OCI-LY7 (cell line): ENCODE measurements at regions not wholly inside any gene's neighbourhood (a gene's known extent, or its start where the extent isn't known, plus 50 kb on each side); places are given as distances from the start of the nearest gene placed in this dataset.
A peak's percentile ranks its signal among the peaks of the same experiment; 100 is the strongest.

Experiments
- BruUV-seq: library from RNA; stranded (reverse); fragments of 400-500 nt; replicated peaks from 2 replicates; lab custom pipeline; 2021; lab: Mats Ljungman, UMichigan
- CTCF ChIA-PET: fragments of 300-600 bp; sonication (Branson Sonifier 250); formaldehyde crosslinking; loops from one replicate; lab custom pipeline; 2022; ENCODE audit warnings: antibody characterized with exemption; ENCODE audit not compliant: unreplicated experiment; lab: Charles Lee
- POLR2A ChIA-PET: fragments of 300-600 bp; sonication (Branson Sonifier 250); formaldehyde crosslinking; loops from one replicate; lab custom pipeline; 2022; ENCODE audit warnings: antibody characterized with exemption; lab: Charles Lee
- DNase-seq: peaks from one replicate; pipeline ENCODE4 v3.0.0-alpha.2; 2015; ENCODE audit warnings: low spot score
- H2AFZ ChIP-seq: fragments of 200-600 bp; sonication (generic), shearing (Covaris generic); 2 replicates; pipeline ENCODE4 v1.6.1; 2014; ENCODE audit warnings: mild to moderate bottlenecking, antibody characterized with exemption, low read length, moderate library complexity
- H3K27ac ChIP-seq: fragments of 200-600 bp; sonication (generic); 2 replicates; pipeline ENCODE4 v1.5.1; 2014; ENCODE audit warnings: mixed run types, low read depth, mild to moderate bottlenecking, moderate library complexity, low read length, inconsistent platforms; ENCODE audit not compliant: poor library complexity, severe bottlenecking
- H3K36me3 ChIP-seq: fragments of 200-600 bp; sonication (generic); 2 replicates; pipeline ENCODE4 v1.6.1; 2014; ENCODE audit warnings: mild to moderate bottlenecking, antibody characterized with exemption, low read length, moderate library complexity, mixed read lengths; ENCODE audit not compliant: insufficient read depth
- H3K4me1 ChIP-seq: fragments of 200-600 bp; sonication (generic); 2 replicates; pipeline ENCODE4 v1.5.1; 2014; ENCODE audit warnings: mild to moderate bottlenecking, low read length; ENCODE audit not compliant: insufficient read depth, poor library complexity, severe bottlenecking
- H3K4me2 ChIP-seq: fragments of 200-600 bp; sonication (generic); 2 replicates; pipeline ENCODE4 v1.6.1; 2014; ENCODE audit warnings: mild to moderate bottlenecking, low read length
- H3K4me3 ChIP-seq: fragments of 200-600 bp; sonication (generic); 2 replicates; pipeline ENCODE4 v1.5.1; 2014; ENCODE audit warnings: mild to moderate bottlenecking, low read depth, low read length; ENCODE audit not compliant: poor library complexity, severe bottlenecking
- H3K79me2 ChIP-seq: fragments of 200-600 bp; sonication (generic); 2 replicates; pipeline ENCODE4 v1.6.1; 2016; ENCODE audit warnings: low read depth, mild to moderate bottlenecking, low read length, moderate library complexity, mixed read lengths; ENCODE audit not compliant: insufficient read depth
- H3K9me2 ChIP-seq: fragments of 200-600 bp; sonication (generic); 2 replicates; pipeline ENCODE4 v1.6.1; 2016; ENCODE audit warnings: mild to moderate bottlenecking, low read length, mixed read lengths; ENCODE audit not compliant: insufficient read depth
- H3K9me3 ChIP-seq: fragments of 200-600 bp; sonication (generic); 2 replicates; pipeline ENCODE4 v1.6.1; 2014; ENCODE audit warnings: mild to moderate bottlenecking, mixed run types, low read length, mixed read lengths
- H4K20me1 ChIP-seq: fragments of 200-600 bp; sonication (generic); 2 replicates; pipeline ENCODE4 v1.6.1; 2014; ENCODE audit warnings: mild to moderate bottlenecking, antibody characterized with exemption, low read length, moderate library complexity, mixed read lengths; ENCODE audit not compliant: insufficient read depth
- CTCF ChIP-seq: fragments of 200-600 bp; sonication (generic); conservative IDR thresholded peaks from 2 replicates; pipeline ENCODE4 v1.5.1; 2014; ENCODE audit warnings: mild to moderate bottlenecking, antibody characterized with exemption, low read length, moderate library complexity, mixed read lengths
- EZH2phosphoT487 ChIP-seq: fragments of 200-600 bp; sonication (generic); IDR thresholded peaks from 2 replicates; pipeline ENCODE4 v1.6.1; 2018; ENCODE audit warnings: low read depth, borderline replicate concordance, mild to moderate bottlenecking, mixed run types, antibody characterized with exemption, low read length, moderate library complexity, mixed read lengths
- intact Hi-C: fragments of 100-400 bp; cut with micrococcal nuclease; formaldehyde crosslinking; loops from one replicate; pipeline ENCODE4 v1.10.0; 2022; ENCODE audit not compliant: unreplicated experiment

- ChIA-PET POLR2A (interaction anchor here (0.6 to 8.5 kb wide), 21 partner anchors 9 to 1015 kb away, joined by 3 to 100 read pairs (median 7); partner anchors contain the start of gene ID2), CTCF (interaction anchor here (0.6 to 3.3 kb wide), 5 partner anchors 9 to 61 kb away, joined by 3 to 13 read pairs (median 4); no protein-coding TSS in a partner anchor)
- Histone ChIP-seq H3K4me2 (peak overlapping the region; percentile 90), H3K9me3 (no peaks in the 10 kb centered on the region), H3K9me2 (no peaks in the 10 kb centered on the region), H4K20me1 (no peaks in the 10 kb centered on the region), H3K4me1 (peaks cover 97% of the 10 kb centered on the region), H3K27ac (peak overlapping the region; percentile 98), H3K36me3 (no peaks in the 10 kb centered on the region), H3K79me2 (no peaks in the 10 kb centered on the region; the same call in 1 of the 2 replicates), H3K4me3 (peak overlapping the region; percentile 60), H2AFZ (no peak overlapping the region)
- intact Hi-C loops, result loop anchor here (1.0 to 10.0 kb wide), 7 partner anchors 9 to 962 kb away; partner anchors contain the start of gene ID2
- no peak for TF ChIP-seq CTCF
- no peak for TF ChIP-seq EZH2phosphoT487
- no TSS peak for BruUV-seq
- DNase-seq, result peak; percentile 71
These were observed 99.0 kb upstream of the ID2 start for GRCh38 chr2:8582651-8583399.

- TF ChIP-seq CTCF, result no peak
- Histone ChIP-seq H2AFZ (peak overlapping the region; percentile 41; the same call in 1 of the 2 replicates), H3K9me2 (no peaks in the 10 kb centered on the region), H3K4me3 (peak overlapping the region; percentile 61), H3K36me3 (no peaks in the 10 kb centered on the region), H3K9me3 (no peaks in the 10 kb centered on the region), H3K4me1 (peaks cover 97% of the 10 kb centered on the region), H3K27ac (peak overlapping the region; percentile 98), H4K20me1 (no peaks in the 10 kb centered on the region), H3K79me2 (no peaks in the 10 kb centered on the region; the same call in 1 of the 2 replicates), H3K4me2 (peak overlapping the region; percentile 93)
- intact Hi-C loops, result loop anchor here (1.0 to 10.0 kb wide), 7 partner anchors 9 to 961 kb away; partner anchors contain the start of gene ID2
- ChIA-PET POLR2A (interaction anchor here (0.6 to 8.5 kb wide), 16 partner anchors 11 to 1016 kb away, joined by 3 to 100 read pairs (median 6); partner anchors contain the start of gene ID2), CTCF (interaction anchor here (0.6 to 3.3 kb wide), 3 partner anchors 9 to 61 kb away, joined by 3 to 13 read pairs (median 4); no protein-coding TSS in a partner anchor)
- DNase-seq, result peak; percentile 99
- no TSS peak for BruUV-seq
These were observed 98.3 kb upstream of the ID2 start for GRCh38 chr2:8583400-8584173.
